ENCODE measurements at regions not wholly inside any gene's neighbourhood (a gene's known extent, or its start where the extent isn't known, plus 50 kb on each side); places are given as distances from the start of the nearest gene placed in this dataset.

- ChIA-PET RAD21 (ENCODE audit: unreplicated experiment) (no interaction called here), CTCF (no interaction called here), SMC1A (ENCODE audit: uncharacterized antibody, unreplicated experiment) (no interaction called here), POLR2A (no interaction called here)
- no peak overlapping the region for H3K4me2 ChIP-seq (ENCODE audit: control insufficient read depth, insufficient read depth)
- H3K9ac ChIP-seq (ENCODE audit: control insufficient read depth, insufficient read depth, low read length) = no peak overlapping the region
- ATAC-seq (no peak), DNase-seq (ENCODE audit: low read depth, low spot score) (no peak), FAIRE-seq (no peak)
- BruUV-seq (replicated peaks) = no TSS peak
- H3K4me3 ChIP-seq = no peak overlapping the region
- no peaks in the 10 kb centered on the region for H4K20me1 ChIP-seq (ENCODE audit: control insufficient read depth, insufficient read depth)
- WGBS (ENCODE audit: insufficient coverage, insufficient replicate concordance, low lambda C conversion rate, missing lambda C conversion rate) = 13% methylated on average over 2 of the region's 2 CpGs
- H3K79me2 ChIP-seq (ENCODE audit: control insufficient read depth, insufficient read depth, low read length) = no peaks in the 10 kb centered on the region
- H3K4me1 ChIP-seq (ENCODE audit: control insufficient read depth, insufficient read depth, low read length) = no peaks in the 10 kb centered on the region
- H3K9me3 ChIP-seq (replicated peaks; ENCODE audit: control insufficient read depth, insufficient read depth, low read length) = no peaks in the 10 kb centered on the region
- in situ Hi-C loops (cut with MboI) = no loop called here
- H3K27ac ChIP-seq (ENCODE audit: control insufficient read depth, insufficient read depth) = no peak overlapping the region
- H3K27me3 ChIP-seq (replicated peaks in 1 of 2; ENCODE audit: control insufficient read depth in 2 of 2, insufficient read depth in 2 of 2, low read length in 1 of 2) = no peaks in the 10 kb centered on the region
- H2AFZ ChIP-seq (ENCODE audit: control insufficient read depth, low read depth, low read length) = no peak overlapping the region
- H3K36me3 ChIP-seq (ENCODE audit: control insufficient read depth in 2 of 2, insufficient read depth in 2 of 2, low read length in 1 of 2) = no peaks in the 10 kb centered on the region
- intact Hi-C loops (cut with micrococcal nuclease; ENCODE audit: unreplicated experiment) = no loop called here
- no peak for TF ChIP-seq RFX5 (IDR thresholded peaks at IDR 0.05; ENCODE audit: low read depth, low read length)
- TF ChIP-seq RCOR1 (conservative IDR thresholded peaks at IDR 0.05; ENCODE audit: low read depth, low read length) = no peak
- no peak for TF ChIP-seq SMC3 (IDR thresholded peaks at IDR 0.05; ENCODE audit: borderline replicate concordance, low read length)
- no peak for TF ChIP-seq CEBPZ (IDR thresholded peaks at IDR 0.05; ENCODE audit: low read depth, low read length)
- no peak for TF ChIP-seq CTCF (IDR thresholded peaks at IDR 0.05 in 2 of 3, conservative IDR thresholded peaks at IDR 0.05 in 1 of 3; ENCODE audit: control insufficient read depth in 2 of 3, extremely low read depth in 1 of 3, insufficient read depth in 1 of 3, low read depth in 3 of 3, low read length in 3 of 3)
- no peak for TF ChIP-seq ZNF592 (IDR thresholded peaks at IDR 0.05)
- no peak for TF ChIP-seq ATF3 (IDR thresholded peaks at IDR 0.05; ENCODE audit: borderline replicate concordance, extremely low read depth, low read depth, low read length)
- no peak for TF ChIP-seq FOXM1 (IDR thresholded peaks at IDR 0.05; ENCODE audit: low read depth, low read length)
- TF ChIP-seq POLR2AphosphoS5 (IDR thresholded peaks at IDR 0.05; ENCODE audit: low read length) = no peak
- TF ChIP-seq NFYA (IDR thresholded peaks at IDR 0.05; ENCODE audit: borderline replicate concordance, low read depth, low read length) = no peak
- no peak for TF ChIP-seq MTA3 (IDR thresholded peaks at IDR 0.05; ENCODE audit: borderline replicate concordance, low read length)
- TF ChIP-seq TBL1XR1 (IDR thresholded peaks at IDR 0.05; ENCODE audit: low read depth, low read length) = no peak
- TF ChIP-seq CHD4 (IDR thresholded peaks at IDR 0.05) = no peak
- TF ChIP-seq E2F4 (IDR thresholded peaks at IDR 0.05; ENCODE audit: low read depth, low read length) = no peak
- no peak for TF ChIP-seq PAX5 (IDR thresholded peaks at IDR 0.05; ENCODE audit: borderline replicate concordance, low read depth, low read length)
Observed at GRCh38 chr12:105750096-105750495, 388.7 kb downstream of the NUAK1 start.
